ENCODE measurements at regions not wholly inside any gene's neighbourhood (a gene's known extent, or its start where the extent isn't known, plus 50 kb on each side); places are given as distances from the start of the nearest gene placed in this dataset.

- H3K36me3 Mint-ChIP-seq (ENCODE audit: low read depth) = no peaks in the 10 kb centered on the region
- no peak overlapping the region for H3K27ac Mint-ChIP-seq
- peaks cover 7% of the 10 kb centered on the region for H3K27me3 Mint-ChIP-seq (ENCODE audit: low read depth)
- no peak overlapping the region for H3K4me3 Mint-ChIP-seq
- H3K4me1 Mint-ChIP-seq (ENCODE audit: low read depth) = no peaks in the 10 kb centered on the region
- H3K9me3 Mint-ChIP-seq = no peaks in the 10 kb centered on the region
Observed at GRCh38 chr9:85414390-85414789, 327.4 kb downstream of the AGTPBP1 start.

GRCh38 chr9:85408494-85408893, 333.3 kb downstream of the AGTPBP1 start:
- Mint-ChIP-seq H3K27ac (no peak overlapping the region), H3K27me3 (ENCODE audit: low read depth) (peaks cover 4% of the 10 kb centered on the region), H3K36me3 (ENCODE audit: low read depth) (no peaks in the 10 kb centered on the region), H3K4me3 (no peak overlapping the region), H3K9me3 (no peaks in the 10 kb centered on the region), H3K4me1 (ENCODE audit: low read depth) (no peaks in the 10 kb centered on the region)

GRCh38 chr9:85405566-85405950, 336.2 kb downstream of the AGTPBP1 start:
- no peaks in the 10 kb centered on the region for H3K9me3 Mint-ChIP-seq
- H3K36me3 Mint-ChIP-seq (ENCODE audit: low read depth) = no peaks in the 10 kb centered on the region

DNA sequence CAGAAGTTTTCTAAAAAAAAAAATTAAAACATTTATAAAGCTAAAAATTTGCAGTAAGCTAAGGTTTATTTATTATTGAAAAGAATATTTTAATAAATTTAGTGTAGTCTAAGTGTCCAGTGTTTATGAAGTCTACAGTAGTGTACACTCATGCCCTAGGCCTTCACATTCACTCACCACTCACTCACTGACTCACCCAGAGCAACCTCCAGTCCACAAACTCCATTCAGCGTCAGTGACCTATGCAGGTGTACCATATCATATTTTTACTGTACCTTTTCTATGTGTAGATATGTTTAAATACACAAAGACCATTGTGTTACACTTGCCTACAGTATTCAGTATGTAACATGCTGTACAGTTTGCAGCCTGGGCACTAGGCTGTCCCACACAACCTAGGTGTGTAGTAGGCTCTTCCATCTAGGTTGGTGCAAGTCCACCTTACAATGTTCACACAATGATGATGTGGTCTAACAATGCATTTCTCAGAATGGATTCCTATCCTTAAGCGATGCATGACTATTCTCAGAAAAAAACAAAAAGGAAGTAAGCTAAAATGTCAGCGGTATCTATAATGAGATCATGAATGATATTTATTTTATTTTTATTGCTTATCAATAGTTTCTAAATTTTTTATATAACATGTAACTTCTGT, 336.7 kb downstream of the AGTPBP1 start:
- H3K27me3 Mint-ChIP-seq (ENCODE audit: low read depth) = no peaks in the 10 kb centered on the region
- H3K36me3 Mint-ChIP-seq (ENCODE audit: low read depth) = no peaks in the 10 kb centered on the region
- H3K4me1 Mint-ChIP-seq (ENCODE audit: low read depth) = no peaks in the 10 kb centered on the region
- H3K27ac Mint-ChIP-seq = no peak overlapping the region
- no peak overlapping the region for H3K4me3 Mint-ChIP-seq
- H3K9me3 Mint-ChIP-seq = no peaks in the 10 kb centered on the region

More at GRCh38 chr9:85405566-85405950, 336.2 kb downstream of the AGTPBP1 start:
- Mint-ChIP-seq H3K4me3 (no peak overlapping the region), H3K4me1 (ENCODE audit: low read depth) (no peaks in the 10 kb centered on the region), H3K27ac (no peak overlapping the region), H3K27me3 (ENCODE audit: low read depth) (no peaks in the 10 kb centered on the region)

- Mint-ChIP-seq H3K4me3 (no peak overlapping the region), H3K27me3 (ENCODE audit: low read depth) (no peaks in the 10 kb centered on the region), H3K27ac (no peak overlapping the region), H3K36me3 (ENCODE audit: low read depth) (no peaks in the 10 kb centered on the region), H3K4me1 (ENCODE audit: low read depth) (no peaks in the 10 kb centered on the region), H3K9me3 (no peaks in the 10 kb centered on the region)
Observed at GRCh38 chr9:85402551-85402950, 339.2 kb downstream of the AGTPBP1 start.

DNA sequence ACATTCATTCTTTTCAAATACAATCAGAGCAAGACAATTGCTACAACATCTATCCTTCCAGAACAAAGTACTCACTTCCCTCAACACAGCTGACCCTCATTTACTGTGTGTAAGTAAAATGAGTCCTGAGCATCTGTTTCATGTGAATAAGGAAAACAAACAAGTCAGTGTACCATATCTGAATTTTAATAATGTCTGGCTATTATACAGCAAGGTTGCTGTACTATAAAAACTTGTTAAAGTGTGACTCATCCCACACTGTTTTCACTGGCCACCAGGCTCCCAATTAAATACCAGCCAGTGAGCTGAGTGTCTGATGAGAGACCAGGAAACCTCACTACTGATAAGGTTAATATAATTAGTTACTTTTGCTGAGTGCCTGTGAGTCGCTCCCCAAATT, 339.8 kb downstream of the AGTPBP1 start:
- Mint-ChIP-seq H3K4me1 (ENCODE audit: low read depth) (no peaks in the 10 kb centered on the region), H3K4me3 (no peak overlapping the region), H3K27me3 (ENCODE audit: low read depth) (no peaks in the 10 kb centered on the region), H3K27ac (no peak overlapping the region), H3K36me3 (ENCODE audit: low read depth) (no peaks in the 10 kb centered on the region), H3K9me3 (no peaks in the 10 kb centered on the region)

DNA sequence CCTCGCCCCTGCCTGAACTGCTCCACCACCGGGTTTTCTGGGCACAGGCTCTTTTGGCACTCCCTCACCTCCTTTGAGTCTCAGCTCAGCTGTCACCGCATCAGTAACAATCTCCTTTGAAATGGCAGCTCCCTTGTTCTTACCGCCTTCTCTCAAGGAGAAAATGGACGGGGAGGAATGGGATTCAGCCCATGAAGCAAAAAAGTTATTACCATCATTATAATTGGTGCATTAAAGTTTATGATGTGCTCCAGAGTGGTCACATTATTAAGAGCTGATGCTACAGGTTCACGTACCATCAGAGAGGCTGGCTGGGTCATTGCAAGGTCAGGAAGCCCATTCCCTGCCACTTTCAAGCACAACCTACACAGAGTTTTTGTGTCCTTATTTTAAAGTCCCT, 344.7 kb downstream of the AGTPBP1 start:
- Mint-ChIP-seq H3K36me3 (ENCODE audit: low read depth) (no peaks in the 10 kb centered on the region), H3K4me3 (no peak overlapping the region), H3K9me3 (no peaks in the 10 kb centered on the region), H3K4me1 (ENCODE audit: low read depth) (no peaks in the 10 kb centered on the region), H3K27me3 (ENCODE audit: low read depth) (no peaks in the 10 kb centered on the region), H3K27ac (no peak overlapping the region)

- Mint-ChIP-seq H3K4me1 (ENCODE audit: low read depth) (no peaks in the 10 kb centered on the region), H3K4me3 (no peak overlapping the region), H3K9me3 (no peaks in the 10 kb centered on the region), H3K27me3 (ENCODE audit: low read depth) (no peaks in the 10 kb centered on the region), H3K36me3 (ENCODE audit: low read depth) (no peaks in the 10 kb centered on the region), H3K27ac (no peak overlapping the region)
Observed at GRCh38 chr9:85392260-85392659, 349.5 kb downstream of the AGTPBP1 start.

GRCh38 chr9:85377731-85378289, 363.9 kb downstream of the AGTPBP1 start:
- Mint-ChIP-seq H3K4me1 (ENCODE audit: low read depth) (no peaks in the 10 kb centered on the region), H3K4me3 (no peak overlapping the region), H3K9me3 (no peaks in the 10 kb centered on the region), H3K27me3 (ENCODE audit: low read depth) (no peaks in the 10 kb centered on the region), H3K36me3 (ENCODE audit: low read depth) (no peaks in the 10 kb centered on the region), H3K27ac (no peak overlapping the region)

- Mint-ChIP-seq H3K27ac (no peak overlapping the region), H3K4me1 (ENCODE audit: low read depth) (no peaks in the 10 kb centered on the region), H3K9me3 (no peaks in the 10 kb centered on the region), H3K27me3 (ENCODE audit: low read depth) (no peaks in the 10 kb centered on the region), H3K4me3 (no peak overlapping the region), H3K36me3 (ENCODE audit: low read depth) (no peaks in the 10 kb centered on the region)
Observed at GRCh38 chr9:85368781-85369180, 373.0 kb downstream of the AGTPBP1 start.

DNA sequence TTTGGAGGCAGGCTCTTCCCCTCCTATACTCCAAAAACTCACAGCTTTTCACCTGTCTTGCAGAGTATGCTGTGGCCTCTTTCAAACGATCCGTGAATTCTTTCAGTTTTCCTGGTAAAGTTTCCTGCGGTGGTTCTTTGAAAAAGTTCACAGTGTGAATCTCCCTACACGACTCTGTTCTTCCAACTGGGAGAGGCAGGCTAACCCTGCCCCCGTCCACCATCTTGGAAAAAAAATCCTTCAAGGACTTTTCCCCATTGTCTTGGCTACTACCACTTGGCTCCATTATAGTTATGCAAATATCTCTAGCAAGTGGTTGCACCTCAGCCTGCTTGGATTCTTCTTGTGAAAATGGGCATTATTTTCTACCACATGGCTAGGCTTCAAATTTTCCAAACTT, 382.6 kb downstream of the AGTPBP1 start:
- Mint-ChIP-seq H3K36me3 (ENCODE audit: low read depth) (no peaks in the 10 kb centered on the region), H3K27me3 (ENCODE audit: low read depth) (peaks cover 5% of the 10 kb centered on the region), H3K27ac (no peak overlapping the region), H3K4me1 (ENCODE audit: low read depth) (no peaks in the 10 kb centered on the region), H3K4me3 (no peak overlapping the region), H3K9me3 (no peaks in the 10 kb centered on the region)

DNA sequence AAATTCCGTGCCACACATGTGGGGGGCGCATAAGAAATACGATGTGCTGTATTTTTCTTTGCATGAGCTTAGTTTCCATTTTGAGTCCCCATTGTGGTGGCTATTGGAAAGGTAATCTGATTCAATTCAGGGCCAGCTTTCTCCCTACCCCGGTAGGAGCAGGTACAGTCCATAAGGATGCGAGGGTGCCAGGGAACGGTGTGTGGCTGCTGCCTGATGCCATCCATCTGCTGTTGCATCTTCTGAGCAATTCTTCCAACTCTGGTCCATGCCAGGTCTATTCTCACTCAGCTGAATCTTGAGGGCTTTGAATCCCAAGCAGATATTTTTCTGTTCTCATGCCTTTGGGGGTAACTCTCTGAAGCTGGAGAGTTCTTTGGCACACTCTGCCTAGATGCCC, 392.7 kb downstream of the AGTPBP1 start:
- Mint-ChIP-seq H3K4me3 (no peak overlapping the region), H3K27me3 (ENCODE audit: low read depth) (no peaks in the 10 kb centered on the region), H3K36me3 (ENCODE audit: low read depth) (no peaks in the 10 kb centered on the region)

DNA sequence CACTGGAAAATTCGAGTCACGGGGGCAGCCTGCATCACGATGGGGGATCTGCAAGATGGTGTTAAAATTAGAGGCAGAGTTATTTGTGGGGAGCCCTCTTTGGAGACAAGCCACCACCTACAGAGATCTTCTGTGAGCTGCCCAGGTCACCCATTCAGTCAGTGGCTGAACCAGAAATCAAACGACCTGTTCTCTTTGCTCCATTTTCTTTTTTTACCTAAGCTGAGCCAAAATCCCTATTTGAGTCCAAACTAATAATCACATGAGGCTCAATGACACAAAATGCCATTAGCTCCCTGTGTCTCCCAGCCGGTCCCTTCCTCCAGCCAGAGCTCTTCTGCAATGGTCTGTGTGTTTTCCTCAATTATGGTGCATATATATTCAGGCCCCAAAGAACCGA, 394.2 kb downstream of the AGTPBP1 start:
- no peak overlapping the region for H3K27ac Mint-ChIP-seq
- no peaks in the 10 kb centered on the region for H3K27me3 Mint-ChIP-seq (ENCODE audit: low read depth)
- H3K4me3 Mint-ChIP-seq = no peak overlapping the region
- H3K4me1 Mint-ChIP-seq (ENCODE audit: low read depth) = no peaks in the 10 kb centered on the region
- H3K9me3 Mint-ChIP-seq = no peaks in the 10 kb centered on the region
- no peaks in the 10 kb centered on the region for H3K36me3 Mint-ChIP-seq (ENCODE audit: low read depth)

More for the DNA sequence above, 392.7 kb downstream of the AGTPBP1 start:
- H3K4me1 Mint-ChIP-seq (ENCODE audit: low read depth) = no peaks in the 10 kb centered on the region
- no peak overlapping the region for H3K27ac Mint-ChIP-seq
- no peaks in the 10 kb centered on the region for H3K9me3 Mint-ChIP-seq

DNA sequence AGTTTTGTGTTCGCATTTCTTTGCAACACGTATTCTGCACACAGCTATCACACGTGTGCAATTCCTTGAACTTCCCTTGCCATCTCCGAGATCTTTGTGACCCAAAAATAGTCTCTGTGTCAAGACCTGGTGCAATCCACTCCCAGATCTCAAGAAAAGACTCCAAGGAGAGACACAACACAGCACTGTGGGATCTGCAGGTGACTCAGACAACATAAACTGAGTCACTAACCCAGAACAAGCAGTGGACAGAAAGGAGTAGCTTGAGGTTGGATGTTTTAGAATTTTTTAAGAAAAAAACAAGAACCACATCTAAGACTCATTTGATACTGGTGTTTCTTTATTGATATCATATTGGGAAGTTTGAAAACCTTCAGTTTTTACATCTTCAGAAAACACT, 396.9 kb downstream of the AGTPBP1 start:
- Mint-ChIP-seq H3K27ac (no peak overlapping the region), H3K4me1 (ENCODE audit: low read depth) (no peaks in the 10 kb centered on the region), H3K36me3 (ENCODE audit: low read depth) (no peaks in the 10 kb centered on the region), H3K9me3 (no peaks in the 10 kb centered on the region), H3K27me3 (ENCODE audit: low read depth) (no peaks in the 10 kb centered on the region), H3K4me3 (no peak overlapping the region)

- H3K27ac Mint-ChIP-seq = no peak overlapping the region
- no peaks in the 10 kb centered on the region for H3K4me1 Mint-ChIP-seq (ENCODE audit: low read depth)
- H3K4me3 Mint-ChIP-seq = no peak overlapping the region
- H3K36me3 Mint-ChIP-seq (ENCODE audit: low read depth) = no peaks in the 10 kb centered on the region
- no peaks in the 10 kb centered on the region for H3K9me3 Mint-ChIP-seq
- no peaks in the 10 kb centered on the region for H3K27me3 Mint-ChIP-seq (ENCODE audit: low read depth)
Observed at GRCh38 chr9:85339338-85339737, 402.4 kb downstream of the AGTPBP1 start.

DNA sequence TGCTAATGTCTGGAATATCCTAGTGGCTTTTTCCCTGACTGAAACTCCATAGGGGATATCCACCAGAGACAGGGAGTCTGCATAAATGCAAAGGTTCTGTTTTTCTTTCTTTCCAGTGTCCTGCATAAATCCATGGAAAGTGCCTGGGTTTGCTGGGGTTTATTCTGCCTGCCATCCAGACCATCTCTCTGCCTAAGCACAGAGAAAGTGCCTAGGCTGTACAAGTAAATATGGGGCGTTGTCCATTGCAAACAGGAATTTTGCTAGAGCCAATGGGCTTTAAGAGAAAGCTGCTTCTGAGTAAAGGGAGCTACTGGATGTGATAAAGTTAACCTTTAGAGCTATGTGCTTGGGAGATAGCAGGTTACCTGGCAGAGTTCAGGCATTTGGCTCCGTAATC, 407.5 kb downstream of the AGTPBP1 start:
- no peaks in the 10 kb centered on the region for H3K4me1 Mint-ChIP-seq (ENCODE audit: low read depth)
- no peak overlapping the region for H3K27ac Mint-ChIP-seq
- no peak overlapping the region for H3K4me3 Mint-ChIP-seq
- H3K36me3 Mint-ChIP-seq (ENCODE audit: low read depth) = no peaks in the 10 kb centered on the region
- no peaks in the 10 kb centered on the region for H3K27me3 Mint-ChIP-seq (ENCODE audit: low read depth)
- H3K9me3 Mint-ChIP-seq = no peaks in the 10 kb centered on the region

Measured in T-helper 1 cell treated with Interleukin-12 subunit alpha and Interleukin-12 subunit beta and Interleukin-4 antibody, amounts not matched to agents 30 μg/mL and 1 μg/mL, for 36 hours (primary cell).